Jurkat, Clone E6-1 (cell line): ENCODE measurements at regions not wholly inside any gene's neighbourhood (a gene's known extent, or its start where the extent isn't known, plus 50 kb on each side); places are given as distances from the start of the nearest gene placed in this dataset.

ENCODE experiments used
- DNase-seq: peaks from one replicate; pipeline ENCODE4 v3.0.0-alpha.2; 2011; ENCODE audit warnings: low read depth, low spot score
- H3K4me3 ChIP-seq: 2 replicates; pipeline ENCODE4 v1.5.1; 2011; ENCODE audit warnings: mild to moderate bottlenecking, low read length, control low read depth, moderate library complexity

DNA sequence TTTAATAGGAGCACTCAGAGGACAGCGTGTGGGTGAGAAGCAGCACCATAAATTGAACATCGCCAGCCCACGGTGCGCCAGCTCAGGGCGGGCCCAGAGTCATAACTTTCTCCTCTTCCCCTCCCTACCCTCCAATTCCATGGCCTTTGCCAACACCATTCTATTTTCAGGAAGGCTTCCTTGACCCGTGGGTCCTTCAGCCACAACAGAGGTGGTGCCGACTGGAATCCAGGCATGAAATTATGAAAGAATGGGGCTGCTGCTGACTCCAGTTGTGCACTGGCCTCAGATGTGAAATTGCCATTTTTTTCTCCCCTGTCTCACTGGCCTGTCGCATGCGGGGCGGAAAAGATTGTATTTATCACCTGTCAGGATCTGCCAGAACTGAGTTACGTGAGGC lies 345.9 kb downstream of the MIAT start:
- DNase-seq, result no peak
- H3K4me3 ChIP-seq, result no peak overlapping the region

- H3K4me3 ChIP-seq, result no peak overlapping the region
- no peak for DNase-seq
Measured at GRCh38 chr22:27004434-27004833, 347.0 kb downstream of the MIAT start.

- no peak for DNase-seq
- H3K4me3 ChIP-seq, result no peak overlapping the region
Measured at GRCh38 chr22:27008454-27008853, 351.1 kb downstream of the MIAT start.

DNA sequence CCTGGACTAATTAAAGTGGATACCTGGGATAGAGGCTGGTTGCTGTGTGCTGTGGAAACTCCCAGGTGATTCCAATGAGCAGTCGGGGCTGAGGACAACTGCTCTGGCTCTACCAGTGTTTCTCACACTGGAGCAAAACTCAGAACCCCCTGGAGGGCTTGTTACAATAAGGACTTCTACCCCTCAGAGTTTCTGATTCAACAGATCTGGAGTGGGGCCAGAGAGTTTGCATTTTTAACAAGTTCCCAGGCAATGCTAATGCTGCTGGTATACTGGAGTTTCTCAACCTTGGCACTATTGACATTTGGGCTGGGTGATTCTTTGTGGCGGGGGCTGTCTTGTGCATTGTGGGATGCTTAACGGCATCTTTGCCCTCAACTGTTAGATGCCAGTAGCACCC lies 353.7 kb downstream of the MIAT start:
- no peak for DNase-seq
- H3K4me3 ChIP-seq, result no peak overlapping the region

- no peak for DNase-seq
- no peak overlapping the region for H3K4me3 ChIP-seq
Measured at GRCh38 chr22:27011717-27012116, 354.3 kb downstream of the MIAT start.

GRCh38 chr22:27019827-27020226 lies 362.4 kb downstream of the MIAT start:
- DNase-seq, result no peak

GRCh38 chr22:27022274-27022895 lies 365.0 kb downstream of the MIAT start:
- H3K4me3 ChIP-seq, result no peak overlapping the region
- DNase-seq, result no peak

More at GRCh38 chr22:27019827-27020226, 362.4 kb downstream of the MIAT start:
- H3K4me3 ChIP-seq, result no peak overlapping the region

DNA sequence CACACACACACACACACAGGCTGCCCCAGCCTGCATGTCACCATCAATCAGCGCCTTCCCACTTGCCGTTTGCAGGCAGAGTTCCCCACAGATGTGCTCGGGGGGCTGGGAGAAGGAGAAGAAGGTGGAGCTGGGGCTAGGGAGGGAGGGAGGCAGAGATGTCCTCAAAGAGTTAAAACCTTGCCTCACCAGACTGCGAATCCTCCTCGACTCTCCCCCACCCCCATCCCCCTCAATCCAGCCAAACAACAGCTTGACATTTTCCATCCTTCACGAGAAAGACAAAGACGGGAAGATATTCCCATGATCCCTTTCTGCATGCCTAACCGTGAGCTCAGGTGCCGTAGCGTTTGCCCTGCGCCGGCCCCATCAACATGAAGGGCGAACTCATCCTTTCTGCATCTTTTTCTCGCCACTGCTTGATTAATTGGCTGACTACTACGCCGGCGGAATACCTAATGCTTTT lies 365.5 kb downstream of the MIAT start:
- no peak for DNase-seq
- H3K4me3 ChIP-seq, result no peak overlapping the region

GRCh38 chr22:27023591-27023990 lies 366.2 kb downstream of the MIAT start:
- no peak overlapping the region for H3K4me3 ChIP-seq
- no peak for DNase-seq

GRCh38 chr22:27024982-27025381 lies 367.6 kb downstream of the MIAT start:
- no peak overlapping the region for H3K4me3 ChIP-seq

GRCh38 chr22:27028093-27028492 lies 370.7 kb downstream of the MIAT start:
- no peak for DNase-seq

More at GRCh38 chr22:27024982-27025381, 367.6 kb downstream of the MIAT start:
- DNase-seq, result no peak

DNA sequence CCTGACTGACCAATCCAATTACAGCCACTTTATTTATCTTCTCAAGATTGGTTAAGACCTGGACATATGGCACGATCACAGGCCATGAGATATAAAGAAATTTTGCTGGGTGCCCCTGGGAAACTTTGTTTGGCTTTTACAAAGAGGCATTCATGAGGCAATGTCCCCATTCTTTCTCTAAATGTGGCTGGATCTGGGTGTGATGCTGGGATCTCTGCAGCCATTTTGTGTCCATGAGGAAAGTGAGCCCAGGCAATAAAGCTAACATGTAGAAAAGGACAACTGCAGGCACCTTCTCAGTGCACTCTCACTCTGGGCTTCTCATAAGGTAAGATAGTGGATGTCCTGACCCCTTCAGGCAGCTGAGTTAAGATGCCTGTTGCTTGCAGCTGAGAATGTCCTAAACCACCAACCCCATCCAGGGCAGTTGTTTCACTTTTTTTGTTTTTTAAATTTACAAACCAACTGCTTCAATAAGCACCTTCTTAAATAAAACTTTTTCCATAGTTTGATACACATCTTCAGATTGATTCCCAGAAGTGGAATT lies 372.3 kb downstream of the MIAT start:
- DNase-seq, result no peak
- no peak overlapping the region for H3K4me3 ChIP-seq

More at GRCh38 chr22:27028093-27028492, 370.7 kb downstream of the MIAT start:
- H3K4me3 ChIP-seq, result no peak overlapping the region

GRCh38 chr22:27032091-27032761 lies 374.8 kb downstream of the MIAT start:
- DNase-seq, result no peak
- no peak overlapping the region for H3K4me3 ChIP-seq

DNA sequence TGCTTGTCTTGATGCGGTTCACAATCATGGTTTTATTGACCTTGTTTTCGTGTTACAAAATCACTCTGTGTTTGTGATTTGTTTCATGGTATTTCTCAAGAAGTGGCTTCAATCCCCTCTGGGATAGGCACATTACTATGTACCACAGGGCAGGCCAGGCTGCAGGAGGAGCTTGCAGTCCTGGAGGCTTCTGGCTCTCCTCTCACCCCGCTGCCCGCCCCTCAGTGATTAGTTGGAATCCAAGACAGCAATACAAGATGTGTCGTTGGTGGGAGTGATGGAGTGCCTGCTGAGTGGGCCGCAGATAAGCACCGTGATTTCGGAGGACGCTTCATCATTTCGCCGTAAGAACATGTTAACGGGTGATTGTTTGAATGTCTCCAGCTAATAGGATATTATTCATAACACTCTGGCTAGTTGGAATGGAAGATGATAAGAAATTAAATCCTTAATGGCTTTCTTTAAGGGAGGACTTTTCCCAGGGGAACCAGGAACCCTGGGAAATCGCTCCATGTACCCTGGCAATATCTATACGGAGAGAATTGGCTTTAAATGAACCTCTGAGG lies 384.4 kb downstream of the MIAT start:
- no peak overlapping the region for H3K4me3 ChIP-seq
- no peak for DNase-seq

DNA sequence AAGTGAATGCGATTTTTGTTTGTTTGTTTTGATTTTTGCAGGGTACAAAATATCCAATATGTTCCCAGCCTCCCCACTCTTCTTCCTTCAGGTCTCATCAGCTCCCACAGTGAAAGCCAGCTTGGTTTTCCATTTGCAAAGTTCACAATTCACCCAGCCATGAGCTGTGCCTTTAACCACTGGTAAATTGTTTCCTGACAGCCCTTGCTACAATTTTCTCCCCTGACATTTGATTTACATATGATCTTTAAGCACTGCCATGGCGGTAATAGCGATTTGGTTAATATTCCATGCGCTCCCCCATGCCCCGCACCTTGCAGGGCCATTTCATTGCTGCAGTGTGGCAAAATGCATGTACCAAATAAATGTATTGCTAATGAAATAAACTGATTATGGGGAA lies 385.9 kb downstream of the MIAT start:
- no peak overlapping the region for H3K4me3 ChIP-seq

GRCh38 chr22:27045103-27045947 lies 387.9 kb downstream of the MIAT start:
- H3K4me3 ChIP-seq, result no peak overlapping the region
- DNase-seq, result no peak

More for the DNA sequence above, 385.9 kb downstream of the MIAT start:
- no peak for DNase-seq

DNA sequence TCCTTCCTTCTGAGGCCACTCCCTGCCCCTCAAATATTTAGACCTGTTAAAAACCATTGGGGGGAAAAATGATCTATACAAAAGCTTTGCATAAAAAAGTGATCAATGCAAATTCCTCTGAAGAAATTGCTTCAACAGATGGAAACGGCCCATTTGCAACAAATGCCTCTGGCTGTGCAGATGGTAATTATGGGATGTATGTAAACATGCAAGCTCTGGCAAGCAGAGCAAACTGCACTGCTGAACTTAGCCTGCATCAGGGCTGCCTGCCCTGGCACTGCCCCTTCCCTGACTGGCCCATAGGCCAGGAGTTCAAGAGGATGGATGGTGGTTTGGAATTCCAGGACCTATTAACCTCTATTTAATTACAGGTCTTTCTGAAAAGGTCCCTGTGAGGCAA lies 388.7 kb downstream of the MIAT start:
- DNase-seq, result no peak

GRCh38 chr22:27046603-27047002 lies 389.2 kb downstream of the MIAT start:
- no peak overlapping the region for H3K4me3 ChIP-seq
- no peak for DNase-seq

More for the DNA sequence above, 388.7 kb downstream of the MIAT start:
- H3K4me3 ChIP-seq, result no peak overlapping the region

- no peak for DNase-seq
- no peak overlapping the region for H3K4me3 ChIP-seq
Measured at GRCh38 chr22:27050771-27051170, 393.4 kb downstream of the MIAT start.
